Brain microvascular endothelial cell (primary cell): ENCODE measurements at regions not wholly inside any gene's neighbourhood (a gene's known extent, or its start where the extent isn't known, plus 50 kb on each side); places are given as distances from the start of the nearest gene placed in this dataset.
A peak's percentile ranks its signal among the peaks of the same experiment; 100 is the strongest.

ENCODE experiments used
- DNase-seq: peaks from one replicate; pipeline ENCODE4 v3.0.0-alpha.2; 2020
- H3K27ac ChIP-seq: fragments of 250-450 bp; sonication (Bioruptor Pico); 2 replicates; pipeline ENCODE4 v1.5.1; 2020; ENCODE audit warnings: mild to moderate bottlenecking, moderate library complexity
- H3K27me3 ChIP-seq: fragments of 250-450 bp; sonication (Bioruptor Pico); replicated peaks from 2 replicates; pipeline ENCODE4 v1.5.1; 2020; ENCODE audit warnings: mild to moderate bottlenecking
- H3K36me3 ChIP-seq: fragments of 250-450 bp; sonication (Bioruptor Pico); replicated peaks from 2 replicates; pipeline ENCODE4 v1.5.1; 2020; ENCODE audit warnings: mild to moderate bottlenecking
- H3K4me3 ChIP-seq: 2 replicates; pipeline ENCODE4 v1.5.1; 2011; ENCODE audit warnings: low read depth, mild to moderate bottlenecking, control low read depth, low read length, moderate library complexity
- CTCF ChIP-seq: IDR thresholded peaks from 2 replicates; pipeline ENCODE4 v1.5.1; 2011; ENCODE audit warnings: low read depth, mild to moderate bottlenecking, moderate library complexity, low read length, control low read depth, inconsistent platforms; ENCODE audit errors: missing control alignments
- in situ Hi-C: cut with HindIII; loops from 2 replicates; pipeline ENCODE4 v1.10.0; 2017; ENCODE audit warnings: low sequenced_read_pairs, low pct_ligation_motif_present

- in situ Hi-C loops, result no loop called here
- no peak for DNase-seq
- peak; percentile 67 for TF ChIP-seq CTCF
- no peaks in the 10 kb centered on the region for H3K36me3 ChIP-seq
- H3K27ac ChIP-seq, result no peak overlapping the region
- H3K4me3 ChIP-seq, result no peak overlapping the region
- H3K27me3 ChIP-seq, result no peaks in the 10 kb centered on the region
Measured at GRCh38 chr3:94522488-94522887, 459.6 kb downstream of the NSUN3 start.

GRCh38 chr3:94524102-94524919 is 461.4 kb downstream of the NSUN3 start:
- Histone ChIP-seq H3K27me3 (no peaks in the 10 kb centered on the region), H3K36me3 (no peaks in the 10 kb centered on the region), H3K4me3 (no peak overlapping the region), H3K27ac (no peak overlapping the region)
- DNase-seq, result no peak
- TF ChIP-seq CTCF, result no peak
- in situ Hi-C loops, result no loop called here

- Histone ChIP-seq H3K27me3 (no peaks in the 10 kb centered on the region), H3K36me3 (no peaks in the 10 kb centered on the region), H3K4me3 (no peak overlapping the region), H3K27ac (no peak overlapping the region)
- peak; percentile 18 for DNase-seq
- in situ Hi-C loops, result no loop called here
- TF ChIP-seq CTCF, result peak; percentile 88
Measured at GRCh38 chr3:94525043-94525442, 462.2 kb downstream of the NSUN3 start.

- no peaks in the 10 kb centered on the region for H3K36me3 ChIP-seq
- H3K27ac ChIP-seq, result no peak overlapping the region
- no peak for TF ChIP-seq CTCF
- H3K4me3 ChIP-seq, result no peak overlapping the region
- DNase-seq, result no peak
- in situ Hi-C loops, result no loop called here
- no peaks in the 10 kb centered on the region for H3K27me3 ChIP-seq
Measured at GRCh38 chr3:94529816-94530215, 467.0 kb downstream of the NSUN3 start.

GRCh38 chr3:94532951-94533350 is 470.1 kb downstream of the NSUN3 start:
- DNase-seq, result no peak
- H3K36me3 ChIP-seq, result no peaks in the 10 kb centered on the region
- in situ Hi-C loops, result no loop called here
- H3K27me3 ChIP-seq, result no peaks in the 10 kb centered on the region
- no peak for TF ChIP-seq CTCF
- no peak overlapping the region for H3K27ac ChIP-seq
- no peak overlapping the region for H3K4me3 ChIP-seq

- no peak for DNase-seq
- Histone ChIP-seq H3K27me3 (no peaks in the 10 kb centered on the region), H3K27ac (no peak overlapping the region), H3K36me3 (no peaks in the 10 kb centered on the region), H3K4me3 (no peak overlapping the region)
- in situ Hi-C loops, result no loop called here
- TF ChIP-seq CTCF, result no peak
Measured at GRCh38 chr3:94539937-94540336, 477.1 kb downstream of the NSUN3 start.
